Heart left ventricle (tissue), 16 donors: ENCODE measurements at regions not wholly inside any gene's neighbourhood (a gene's known extent, or its start where the extent isn't known, plus 50 kb on each side); places are given as distances from the start of the nearest gene placed in this dataset.

Experiments used
- ATAC-seq, 4 donors: fragments of 200-7000 bp; cut with Tn5 transposase; one replicate each; pipeline ENCODE4 v1.9.1; 2020 to 2022; ENCODE audit warnings: moderate library complexity in 4 of 4, mild to moderate bottlenecking in 3 of 4, moderate number of reproducible peaks in 1 of 4
- DNase-seq, 5 donors: peaks; one replicate each; pipeline ENCODE4 v3.0.0-alpha.2; 2020
- H3K27ac ChIP-seq, 12 donors: fragments of 200-600 bp; sonication (generic) in 4 of 12; one replicate each; pipeline versions ENCODE4 v1.5.0 to v1.8.0; 2016 to 2022; ENCODE audit warnings: mild to moderate bottlenecking in 2 of 12
- H3K27me3 ChIP-seq, 9 donors: fragments of 200-600 bp; sonication (generic) in 2 of 9; one replicate each; pipeline versions ENCODE4 v1.5.1 to v1.8.0; 2016 to 2022; ENCODE audit warnings: mild to moderate bottlenecking in 3 of 9
- H3K36me3 ChIP-seq, 9 donors: fragments of 200-600 bp; sonication (generic) in 2 of 9; one replicate each; pipeline versions ENCODE4 v1.5.0 to v1.8.0; 2018 to 2022; ENCODE audit warnings: mild to moderate bottlenecking in 2 of 9
- H3K4me1 ChIP-seq, 12 donors: fragments of 200-600 bp; sonication (generic) in 4 of 12; one replicate each; pipeline versions ENCODE4 v1.5.0 to v1.8.0; 2016 to 2022; ENCODE audit warnings: mild to moderate bottlenecking in 3 of 12
- H3K4me3 ChIP-seq, 12 donors: fragments of 200-600 bp; sonication (generic) in 4 of 12; one replicate each; pipeline versions ENCODE4 v1.5.0 to v1.8.0; 2017 to 2022; ENCODE audit warnings: mild to moderate bottlenecking in 9 of 12, moderate library complexity in 4 of 12
- H3K9me3 ChIP-seq, 12 donors: fragments of 200-600 bp; sonication (generic) in 4 of 12; one replicate each; pipeline versions ENCODE4 v1.5.0 to v1.8.0; 2016 to 2022; ENCODE audit warnings: mild to moderate bottlenecking in 1 of 12
- POLR2A ChIP-seq, 2 donors: fragments of 450-650 bp; IDR thresholded peaks; one replicate each; pipeline ENCODE4 v1.6.1; 2017; ENCODE audit warnings: antibody characterized with exemption in 2 of 2, mild to moderate bottlenecking in 2 of 2, moderate library complexity in 2 of 2
- WGBS, 4 donors: extraction: QIAGEN DNeasy Blood & Tissue Kit in 2 of 4; methylation state at CpG; one replicate each; pipeline versions ENCODE4 v1.1.5 to v1.1.7; 2013 to 2018; 5-methylcytosine and 5-hydroxymethylcytosine counted together
- intact Hi-C, 10 donors: fragments of 100-400 bp; cut with DNase I; formaldehyde crosslinking; loops; one replicate each; pipeline versions ENCODE4 v1.11.1 to v1.14.2; 2022
- TF ChIP-seq, protein P1 (sequence below), 12 donors: fragments of 200-600 bp; sonication (generic) in 4 of 12; IDR thresholded peaks; one replicate each; pipeline versions ENCODE4 v1.5.0 to v1.8.0; 2018 to 2022; ENCODE audit warnings: antibody characterized with exemption in 12 of 12, mild to moderate bottlenecking in 5 of 12
- donor health status: ischemic (EF 13 %, LVEDD 7.1; RV severe dilation, severe dysfunction).
- donor health status: healthy with polysubstance abuse.
- donor health status: DM: no; HTN: yes; CAD: no.
- donor health status: DM: no; HTN: no; CAD: no.
- donor health status: ischemic (EF 25% LVEDD 6.9; RV normal size, moderate dysfunction).
- donor health status: ischemic (EF 25% LVEDD 5.7; RV mildly dilated, moderate dysfunction).
- donor health status: healthy.
- donor health status: DM: yes; HTN: yes; CAD: no.
- donor health status: ischemic (EF 35%, LVEDD 5.7; RV mildly dilated, moderate dysfunction).
- donor health status: nonischemic (EF 11% LVEDD 7.7; RV severe dilation, severe dysfunction).
- donor health status: DM: yes; HTN: yes; CAD: no.
- donor health status: PGD.
- donor health status: ischemic (EF 29% LVEDD 5.4; RV normal size, mild dysfunction).
- donor health status: nonischemic (EF 23%, LVEDD 6.1; RV moderate dilation, normal function).

DNA sequence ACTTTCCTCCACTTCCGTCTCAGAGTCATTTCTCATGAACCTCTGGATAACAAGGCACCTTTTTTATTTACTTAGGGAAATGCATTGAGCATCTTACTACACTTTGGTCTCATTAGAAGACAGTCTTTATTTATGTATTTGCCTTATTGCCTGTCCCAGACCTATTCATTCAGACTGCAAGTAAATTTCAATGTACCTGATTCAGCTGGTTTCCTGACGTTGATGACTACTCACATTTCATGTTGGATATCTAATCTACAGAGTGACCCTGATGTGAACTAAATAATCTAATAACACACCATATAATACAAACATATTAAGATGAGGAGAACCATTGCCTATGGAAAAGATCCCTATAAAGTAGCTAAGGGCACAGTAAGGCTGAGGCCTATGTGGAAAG, 267.7 kb downstream of the SLC6A15 start:
- no peaks in the 10 kb centered on the region for H3K9me3 ChIP-seq
- no peak for DNase-seq
- no peaks in the 10 kb centered on the region for H3K4me1 ChIP-seq
- no peaks in the 10 kb centered on the region for H3K36me3 ChIP-seq
- 70 to 82% (median 80%) methylated on average over 2 of the region's 2 CpGs for WGBS, 4 donors
- intact Hi-C loops = no loop called here
- H3K27ac ChIP-seq = no peak overlapping the region
- no peaks in the 10 kb centered on the region for H3K27me3 ChIP-seq
- TF ChIP-seq, protein P1, sequence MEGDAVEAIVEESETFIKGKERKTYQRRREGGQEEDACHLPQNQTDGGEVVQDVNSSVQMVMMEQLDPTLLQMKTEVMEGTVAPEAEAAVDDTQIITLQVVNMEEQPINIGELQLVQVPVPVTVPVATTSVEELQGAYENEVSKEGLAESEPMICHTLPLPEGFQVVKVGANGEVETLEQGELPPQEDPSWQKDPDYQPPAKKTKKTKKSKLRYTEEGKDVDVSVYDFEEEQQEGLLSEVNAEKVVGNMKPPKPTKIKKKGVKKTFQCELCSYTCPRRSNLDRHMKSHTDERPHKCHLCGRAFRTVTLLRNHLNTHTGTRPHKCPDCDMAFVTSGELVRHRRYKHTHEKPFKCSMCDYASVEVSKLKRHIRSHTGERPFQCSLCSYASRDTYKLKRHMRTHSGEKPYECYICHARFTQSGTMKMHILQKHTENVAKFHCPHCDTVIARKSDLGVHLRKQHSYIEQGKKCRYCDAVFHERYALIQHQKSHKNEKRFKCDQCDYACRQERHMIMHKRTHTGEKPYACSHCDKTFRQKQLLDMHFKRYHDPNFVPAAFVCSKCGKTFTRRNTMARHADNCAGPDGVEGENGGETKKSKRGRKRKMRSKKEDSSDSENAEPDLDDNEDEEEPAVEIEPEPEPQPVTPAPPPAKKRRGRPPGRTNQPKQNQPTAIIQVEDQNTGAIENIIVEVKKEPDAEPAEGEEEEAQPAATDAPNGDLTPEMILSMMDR (IDR thresholded peaks at IDR 0.05) = no peak
- TF ChIP-seq POLR2A (IDR thresholded peaks at IDR 0.05) = no peak
- H3K4me3 ChIP-seq = no peak overlapping the region
- ATAC-seq = no peak

DNA sequence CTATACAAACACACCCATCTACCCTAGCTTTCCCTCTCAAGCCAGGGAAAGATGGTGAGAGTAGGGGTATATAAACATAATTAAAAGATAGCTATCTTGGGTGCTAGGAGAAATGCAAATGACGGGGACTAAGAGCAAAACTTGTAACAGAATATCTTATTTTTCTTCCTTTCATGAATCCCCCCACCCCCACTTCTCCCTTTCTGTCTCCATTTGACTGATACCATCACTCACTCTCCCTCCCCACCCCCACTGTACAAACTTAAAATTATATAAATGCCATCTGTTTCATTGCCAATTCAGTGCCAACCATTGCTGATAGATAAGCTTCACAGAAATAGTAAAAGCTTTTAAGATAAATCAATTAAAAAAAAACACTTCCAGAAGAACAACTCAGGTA, 268.6 kb downstream of the SLC6A15 start:
- no peak for ATAC-seq
- Histone ChIP-seq H3K4me3 (no peak overlapping the region), H3K4me1 (no peaks in the 10 kb centered on the region), H3K9me3 (no peaks in the 10 kb centered on the region), H3K36me3 (no peaks in the 10 kb centered on the region), H3K27me3 (no peaks in the 10 kb centered on the region), H3K27ac (no peak overlapping the region)
- 81 to 89% (median 85%) methylated on average over 1 of the region's 1 CpG for WGBS, 4 donors
- TF ChIP-seq, protein P1 (IDR thresholded peaks at IDR 0.05) = no peak
- TF ChIP-seq POLR2A (IDR thresholded peaks at IDR 0.05) = no peak
- DNase-seq = no peak
- intact Hi-C loops = no loop called here

DNA sequence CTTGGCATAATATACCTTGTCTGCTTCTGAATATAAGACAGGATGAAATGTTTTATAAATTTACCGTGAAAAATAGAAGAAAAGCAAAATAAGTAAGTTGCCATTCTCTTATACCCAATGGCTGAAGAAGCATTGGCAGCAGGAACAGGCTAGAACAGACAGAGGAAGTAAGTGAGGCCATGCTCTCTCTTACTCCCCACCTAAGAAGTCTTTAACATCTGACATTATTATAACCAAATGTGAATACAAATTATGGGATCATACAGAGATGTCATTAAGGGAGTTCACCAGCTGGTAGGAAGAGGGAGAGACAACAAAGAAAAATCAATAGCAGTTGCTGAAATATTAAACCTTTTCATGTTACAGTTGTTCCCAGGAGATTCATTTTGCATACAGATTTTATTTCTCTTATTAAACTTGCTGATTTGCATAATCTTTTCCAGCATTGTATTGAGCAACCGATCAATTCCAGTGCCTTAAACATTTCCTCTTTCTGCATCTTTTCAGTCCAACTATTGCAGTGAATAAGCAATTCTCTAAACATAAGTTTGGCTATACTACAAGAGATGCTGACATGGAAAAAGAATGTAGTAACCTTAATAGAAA, 270.6 kb downstream of the SLC6A15 start:
- H3K36me3 ChIP-seq = no peaks in the 10 kb centered on the region
- intact Hi-C loops = no loop called here
- H3K27me3 ChIP-seq = no peaks in the 10 kb centered on the region
- no peaks in the 10 kb centered on the region for H3K4me1 ChIP-seq
- no peak for DNase-seq
- TF ChIP-seq, protein P1 (IDR thresholded peaks at IDR 0.05) = no peak
- TF ChIP-seq POLR2A (IDR thresholded peaks at IDR 0.05) = no peak
- H3K27ac ChIP-seq = no peak overlapping the region
- no peak overlapping the region for H3K4me3 ChIP-seq
- 40 to 59% (median 55%) methylated on average over 2 of the region's 2 CpGs for WGBS, 4 donors
- no peaks in the 10 kb centered on the region for H3K9me3 ChIP-seq
- no peak for ATAC-seq

DNA sequence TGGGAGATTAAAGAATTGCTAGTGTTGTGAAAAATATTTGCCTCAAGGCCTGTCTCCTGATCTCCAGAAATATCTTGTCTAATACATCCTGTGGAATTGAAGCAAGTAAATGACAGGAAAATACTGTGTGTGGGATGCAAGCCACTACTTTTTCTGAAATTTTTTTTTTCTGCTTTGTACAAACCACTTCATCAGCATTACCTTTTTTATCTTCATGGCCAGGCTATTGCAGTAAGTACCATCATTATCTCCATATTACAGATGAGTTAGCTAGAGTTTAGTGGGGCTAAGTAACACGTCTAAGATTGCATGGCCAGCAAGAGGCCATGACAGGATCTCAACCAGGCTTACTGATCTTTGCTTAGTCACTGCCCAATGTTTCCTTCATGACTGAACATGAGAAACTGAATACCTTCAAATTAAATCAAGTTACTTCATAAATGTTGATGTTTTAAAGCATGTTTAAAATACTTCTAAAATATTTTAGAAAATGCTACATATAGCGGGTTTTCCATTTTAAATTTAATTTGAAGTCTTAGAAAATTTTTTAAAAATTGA, 273.7 kb downstream of the SLC6A15 start:
- Histone ChIP-seq H3K9me3 (no peaks in the 10 kb centered on the region), H3K4me3 (no peak overlapping the region), H3K36me3 (no peaks in the 10 kb centered on the region), H3K27ac (no peak overlapping the region), H3K4me1 (no peaks in the 10 kb centered on the region), H3K27me3 (no peaks in the 10 kb centered on the region)
- no peak for DNase-seq
- intact Hi-C loops = no loop called here
- no peak for TF ChIP-seq POLR2A (IDR thresholded peaks at IDR 0.05)
- TF ChIP-seq, protein P1 (IDR thresholded peaks at IDR 0.05) = no peak
- ATAC-seq = no peak
- WGBS, 4 donors = 65 to 74% (median 72%) methylated on average over 2 of the region's 2 CpGs
